Endothelial cell of umbilical vein (primary cell): ENCODE measurements at regions not wholly inside any gene's neighbourhood (a gene's known extent, or its start where the extent isn't known, plus 50 kb on each side); places are given as distances from the start of the nearest gene placed in this dataset.

Experiments
- BruUV-seq: library from RNA; stranded (reverse); fragments of 400-500 nt; replicated peaks from 2 replicates; lab custom pipeline; 2021; lab: Mats Ljungman, UMichigan
- CTCF ChIA-PET: fragments of 300-600, 350-600 bp; sonication (Branson Sonifier 250); formaldehyde crosslinking; loops from one replicate; lab custom pipeline; 2021; ENCODE audit warnings: antibody characterized with exemption, inconsistent platforms; lab: Charles Lee
- POLR2A ChIA-PET: fragments of 300-600, 350-600 bp; sonication (Branson Sonifier 250); formaldehyde crosslinking; loops from one replicate; lab custom pipeline; 2021; ENCODE audit warnings: antibody characterized with exemption, inconsistent platforms; lab: Charles Lee
- DNase-seq: peaks from one replicate; pipeline ENCODE4 v3.0.0-alpha.2; 2011; ENCODE audit warnings: low read depth, low spot score
- FAIRE-seq: peaks from 2 replicates; lab custom pipeline; 2011; peaks lifted over from hg19 to GRCh38; lab: Jason Lieb, UNC
- H2AFZ ChIP-seq: 2 replicates; pipeline ENCODE4 v1.6.0; 2012; ENCODE audit warnings: low read depth, low read length, control low read depth, inconsistent platforms
- H3K27ac ChIP-seq: 2 replicates; pipeline ENCODE4 v1.5.1; 2011; ENCODE audit warnings: low read depth, mild to moderate bottlenecking, control low read depth, low read length, moderate library complexity; ENCODE audit not compliant: insufficient read depth
- H3K27me3 ChIP-seq, 2 experiments: 2 replicates each; pipeline versions ENCODE4 v1.6.0 to v1.6.1; 2011; ENCODE audit warnings: low read length in 2 of 2, mixed read lengths in 1 of 2; ENCODE audit not compliant: control insufficient read depth in 2 of 2, insufficient read depth in 2 of 2
- H3K36me3 ChIP-seq, 2 experiments: 2 replicates in 1 of 2; 3 replicates in 1 of 2; pipeline ENCODE4 v1.5.1; 2011; ENCODE audit warnings: low read length in 2 of 2, mild to moderate bottlenecking in 1 of 2, moderate library complexity in 1 of 2; ENCODE audit not compliant: control insufficient read depth in 2 of 2, insufficient read depth in 2 of 2; ENCODE audit errors: extremely low read depth in 1 of 2
- H3K4me1 ChIP-seq: 3 replicates; pipeline ENCODE4 v1.5.1; 2011; ENCODE audit warnings: mild to moderate bottlenecking, low read length; ENCODE audit not compliant: control insufficient read depth, insufficient read depth; ENCODE audit errors: extremely low read depth
- H3K4me2 ChIP-seq: 2 replicates; pipeline ENCODE4 v1.6.1; 2011; ENCODE audit warnings: low read length, control low read depth, mixed read lengths; ENCODE audit not compliant: insufficient read depth
- H3K4me3 ChIP-seq, 3 experiments: fragments of 200-600 bp in 1 of 3; sonication (generic), shearing (Covaris generic) in 1 of 3; replicated peaks in 1 of 3; 2 replicates each; pipeline ENCODE4 v1.5.1; 2011 to 2016; ENCODE audit warnings: control low read depth in 3 of 3, low read length in 3 of 3, mild to moderate bottlenecking in 2 of 3, inconsistent platforms in 1 of 3, low read depth in 1 of 3, moderate library complexity in 1 of 3; ENCODE audit not compliant: insufficient read depth in 1 of 3
- H3K79me2 ChIP-seq: 2 replicates; pipeline ENCODE4 v1.6.0; 2012; ENCODE audit warnings: low read length, inconsistent platforms; ENCODE audit not compliant: control insufficient read depth, insufficient read depth
- H3K9ac ChIP-seq: replicated peaks from 2 replicates; pipeline ENCODE3; 2011; ENCODE audit warnings: low read length, control low read depth; ENCODE audit not compliant: insufficient read depth; ENCODE audit errors: extremely low read depth
- H3K9me1 ChIP-seq: replicated peaks from 3 replicates; pipeline ENCODE4 v1.6.0; 2011; ENCODE audit warnings: mild to moderate bottlenecking, low read length; ENCODE audit not compliant: control insufficient read depth, insufficient read depth; ENCODE audit errors: extremely low read depth
- H3K9me3 ChIP-seq: replicated peaks from 2 replicates; pipeline ENCODE4 v1.5.1; 2012; ENCODE audit warnings: low read length, inconsistent platforms; ENCODE audit not compliant: control insufficient read depth, insufficient read depth
- H4K20me1 ChIP-seq: replicated peaks from 2 replicates; pipeline ENCODE3; 2011; ENCODE audit warnings: mild to moderate bottlenecking, low read length; ENCODE audit not compliant: control insufficient read depth, insufficient read depth; ENCODE audit errors: extremely low read depth
- EZH2 ChIP-seq: IDR thresholded peaks from 2 replicates; pipeline ENCODE4 v1.6.1; 2012; ENCODE audit warnings: borderline replicate concordance, low read depth, mild to moderate bottlenecking, moderate library complexity, low read length, inconsistent platforms; ENCODE audit not compliant: severe bottlenecking
- FOS ChIP-seq: IDR thresholded peaks from 2 replicates; pipeline ENCODE4 v1.6.1; 2011; ENCODE audit warnings: mild to moderate bottlenecking, low read length, moderate library complexity, borderline replicate concordance; ENCODE audit not compliant: insufficient read depth
- GATA2 ChIP-seq: IDR thresholded peaks from 2 replicates; pipeline ENCODE4 v1.7.0; 2011; ENCODE audit warnings: low read depth, mild to moderate bottlenecking, moderate library complexity, mixed read lengths, low read length; ENCODE audit not compliant: insufficient read length, insufficient read depth
- JUN ChIP-seq: IDR thresholded peaks from 2 replicates; pipeline ENCODE4 v1.6.1; 2011; ENCODE audit warnings: borderline replicate concordance, low read depth; ENCODE audit not compliant: insufficient read length, insufficient read depth
- MYC ChIP-seq: IDR thresholded peaks from one replicate; pipeline ENCODE4 v1.6.1; 2011; ENCODE audit warnings: mild to moderate bottlenecking, low read depth, low read length
- POLR2A ChIP-seq: IDR thresholded peaks from 2 replicates; pipeline ENCODE4 v1.6.1; 2012; ENCODE audit warnings: low read depth, mild to moderate bottlenecking, control low read depth, low read length
- POLR2AphosphoS5 ChIP-seq: IDR thresholded peaks from 2 replicates; pipeline ENCODE4 v1.6.1; 2012; ENCODE audit warnings: low read depth, mild to moderate bottlenecking, control low read depth, low read length, moderate library complexity; ENCODE audit not compliant: insufficient read depth
- dilution Hi-C: fragments of 300-500 bp; cut with MboI; formaldehyde crosslinking; loops from one replicate; pipeline ENCODE4 v1.15.0; 2019; ENCODE audit warnings: low sequenced_read_pairs; ENCODE audit not compliant: extremely low pct_ligation_motif_present
- intact Hi-C: fragments of 100-400 bp; cut with micrococcal nuclease; formaldehyde crosslinking; loops from one replicate; pipeline ENCODE4 v1.10.0; 2022
- TF ChIP-seq, protein P1 (sequence below), 2 donors: IDR thresholded peaks; 1 replicate in 1 of 2; 2 replicates in 1 of 2; pipeline ENCODE4 v1.5.1; 2011; ENCODE audit warnings: low read length in 2 of 2, mild to moderate bottlenecking in 2 of 2, moderate library complexity in 2 of 2, control low read depth in 1 of 2, inconsistent platforms in 1 of 2, low read depth in 1 of 2; ENCODE audit not compliant: insufficient read depth in 1 of 2; ENCODE audit errors: extremely low read depth in 1 of 2
- TF ChIP-seq, protein P2 (sequence below): IDR thresholded peaks from 2 replicates; pipeline ENCODE4 v1.6.1; 2011; ENCODE audit not compliant: insufficient read depth, insufficient read length

DNA sequence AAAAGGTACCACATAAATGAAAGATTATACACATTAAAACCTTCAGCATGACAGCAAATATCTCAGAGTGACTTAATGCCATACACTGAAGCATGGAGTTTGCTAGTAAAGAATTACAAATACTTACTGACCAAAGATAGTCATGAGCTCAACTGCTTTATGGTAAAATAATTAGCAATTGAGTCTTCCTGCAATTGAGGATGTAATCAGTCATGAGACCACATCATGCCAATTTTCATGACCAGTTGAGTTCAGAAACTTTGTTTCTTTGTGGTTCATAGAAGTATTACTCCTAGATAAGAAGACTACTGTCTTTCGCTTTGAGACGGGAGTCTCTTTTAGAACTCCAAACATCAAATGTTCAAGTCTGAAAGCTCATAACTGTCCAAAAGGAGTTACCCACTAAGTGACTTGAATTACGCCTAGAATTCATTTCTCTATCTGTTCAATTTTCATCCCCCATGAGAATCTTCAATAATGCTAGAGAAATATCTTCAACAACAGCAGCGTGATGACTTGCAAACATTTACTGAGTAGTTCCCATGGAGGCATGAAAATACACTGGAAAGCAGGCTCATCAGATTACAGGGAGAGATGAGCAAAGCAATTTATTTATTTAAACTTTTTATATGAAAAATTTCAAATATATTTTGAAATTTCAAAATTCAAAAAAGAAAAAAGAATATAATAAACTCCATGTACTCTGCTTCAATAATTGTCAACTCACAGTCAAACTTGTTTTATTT, 120.0 kb downstream of the BTG1 start:
- Histone ChIP-seq H3K4me1 (no peaks in the 10 kb centered on the region), H2AFZ (no peak overlapping the region), H3K9me1 (no peaks in the 10 kb centered on the region), H3K4me3 (no peak overlapping the region), H3K27ac (no peak overlapping the region), H3K9me3 (no peaks in the 10 kb centered on the region), H3K79me2 (no peaks in the 10 kb centered on the region), H4K20me1 (no peaks in the 10 kb centered on the region), H3K27me3 (no peaks in the 10 kb centered on the region), H3K9ac (no peak overlapping the region), H3K36me3 (no peaks in the 10 kb centered on the region), H3K4me2 (no peak overlapping the region)
- no peak for TF ChIP-seq JUN
- no peak for TF ChIP-seq GATA2
- no peak for TF ChIP-seq MYC
- TF ChIP-seq, protein P1, sequence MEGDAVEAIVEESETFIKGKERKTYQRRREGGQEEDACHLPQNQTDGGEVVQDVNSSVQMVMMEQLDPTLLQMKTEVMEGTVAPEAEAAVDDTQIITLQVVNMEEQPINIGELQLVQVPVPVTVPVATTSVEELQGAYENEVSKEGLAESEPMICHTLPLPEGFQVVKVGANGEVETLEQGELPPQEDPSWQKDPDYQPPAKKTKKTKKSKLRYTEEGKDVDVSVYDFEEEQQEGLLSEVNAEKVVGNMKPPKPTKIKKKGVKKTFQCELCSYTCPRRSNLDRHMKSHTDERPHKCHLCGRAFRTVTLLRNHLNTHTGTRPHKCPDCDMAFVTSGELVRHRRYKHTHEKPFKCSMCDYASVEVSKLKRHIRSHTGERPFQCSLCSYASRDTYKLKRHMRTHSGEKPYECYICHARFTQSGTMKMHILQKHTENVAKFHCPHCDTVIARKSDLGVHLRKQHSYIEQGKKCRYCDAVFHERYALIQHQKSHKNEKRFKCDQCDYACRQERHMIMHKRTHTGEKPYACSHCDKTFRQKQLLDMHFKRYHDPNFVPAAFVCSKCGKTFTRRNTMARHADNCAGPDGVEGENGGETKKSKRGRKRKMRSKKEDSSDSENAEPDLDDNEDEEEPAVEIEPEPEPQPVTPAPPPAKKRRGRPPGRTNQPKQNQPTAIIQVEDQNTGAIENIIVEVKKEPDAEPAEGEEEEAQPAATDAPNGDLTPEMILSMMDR (IDR thresholded peaks at IDR 0.05; ENCODE audit: extremely low read depth in 1 of 2, insufficient read depth in 1 of 2, low read depth in 1 of 2, low read length in 2 of 2) = no peak
- BruUV-seq = no TSS peak
- intact Hi-C loops = no loop called here
- dilution Hi-C loops = no loop called here
- ChIA-PET POLR2A (no interaction called here), CTCF (no interaction called here)
- no peak for DNase-seq
- no peak for FAIRE-seq

- BruUV-seq = no TSS peak
Measured at GRCh38 chr12:92022093-92022492, 123.6 kb downstream of the BTG1 start.

More at GRCh38 chr12:92022093-92022492, 123.6 kb downstream of the BTG1 start:
- intact Hi-C loops (no loop called here), dilution Hi-C loops (no loop called here)
- no peaks in the 10 kb centered on the region for H3K9me1 ChIP-seq
- H3K9ac ChIP-seq = no peak overlapping the region
- no peak overlapping the region for H3K4me2 ChIP-seq
- no peaks in the 10 kb centered on the region for H3K27me3 ChIP-seq
- POLR2A ChIA-PET = no interaction called here
- H2AFZ ChIP-seq = no peak overlapping the region
- no peaks in the 10 kb centered on the region for H3K9me3 ChIP-seq
- H4K20me1 ChIP-seq = no peaks in the 10 kb centered on the region
- H3K4me3 ChIP-seq = no peak overlapping the region
- no peak overlapping the region for H3K27ac ChIP-seq
- FAIRE-seq = no peak
- no peaks in the 10 kb centered on the region for H3K4me1 ChIP-seq
- no peaks in the 10 kb centered on the region for H3K36me3 ChIP-seq
- no peak for TF ChIP-seq GATA2
- TF ChIP-seq, protein P1 (IDR thresholded peaks at IDR 0.05; ENCODE audit: extremely low read depth in 1 of 2, insufficient read depth in 1 of 2, low read depth in 1 of 2, low read length in 2 of 2) = no peak
- no peak for TF ChIP-seq FOS
- TF ChIP-seq, protein P2, sequence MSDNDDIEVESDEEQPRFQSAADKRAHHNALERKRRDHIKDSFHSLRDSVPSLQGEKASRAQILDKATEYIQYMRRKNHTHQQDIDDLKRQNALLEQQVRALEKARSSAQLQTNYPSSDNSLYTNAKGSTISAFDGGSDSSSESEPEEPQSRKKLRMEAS = no peak
- TF ChIP-seq EZH2 = no peak
- no peak for TF ChIP-seq POLR2AphosphoS5
- TF ChIP-seq POLR2A = no peak
- TF ChIP-seq JUN = no peak
- no peak for TF ChIP-seq MYC
- CTCF ChIA-PET = no interaction called here
- no peaks in the 10 kb centered on the region for H3K79me2 ChIP-seq
- DNase-seq = no peak
